BLaER1 (cell line): ENCODE measurements at regions not wholly inside any gene's neighbourhood (a gene's known extent, or its start where the extent isn't known, plus 50 kb on each side); places are given as distances from the start of the nearest gene placed in this dataset.

Experiments
- H3K27ac ChIP-seq: shearing (Covaris generic); formaldehyde crosslinking; 2 replicates; pipeline ENCODE4 v1.8.1; 2022
- H3K27me3 ChIP-seq: shearing (Covaris generic); formaldehyde crosslinking; 2 replicates; pipeline ENCODE4 v1.8.1; 2022
- H3K36me3 ChIP-seq: shearing (Covaris generic); formaldehyde crosslinking; 2 replicates; pipeline ENCODE4 v1.8.1; 2022
- H3K4me1 ChIP-seq: shearing (Covaris generic); formaldehyde crosslinking; 2 replicates; pipeline ENCODE4 v1.8.1; 2022
- H3K4me2 ChIP-seq: shearing (Covaris generic); formaldehyde crosslinking; 2 replicates; pipeline ENCODE4 v1.8.1; 2022
- H3K4me3 ChIP-seq: shearing (Covaris generic); formaldehyde crosslinking; 2 replicates; pipeline ENCODE4 v1.8.1; 2022
- H3K9ac ChIP-seq: shearing (Covaris generic); formaldehyde crosslinking; 2 replicates; pipeline ENCODE4 v1.8.1; 2022
- H3K9me3 ChIP-seq: shearing (Covaris generic); formaldehyde crosslinking; 2 replicates; pipeline ENCODE4 v1.8.1; 2022
- H4K20me1 ChIP-seq: shearing (Covaris generic); formaldehyde crosslinking; 2 replicates; pipeline ENCODE4 v1.8.1; 2022
- Cebpa-rat ChIP-seq: shearing (Covaris generic); IDR thresholded peaks from 2 replicates; pipeline ENCODE4 v1.8.1; 2022

GRCh38 chr18:57859314-57859713 lies 56.2 kb upstream of the ATP8B1 start:
- TF ChIP-seq Cebpa-rat, result no peak
- H3K27ac ChIP-seq, result no peak overlapping the region
- no peaks in the 10 kb centered on the region for H4K20me1 ChIP-seq

GRCh38 chr18:57856557-57857280 lies 53.6 kb upstream of the ATP8B1 start:
- H3K4me2 ChIP-seq, result no peak overlapping the region
- H3K4me3 ChIP-seq, result no peak overlapping the region
- H3K27ac ChIP-seq, result no peak overlapping the region
- no peaks in the 10 kb centered on the region for H4K20me1 ChIP-seq
- peaks cover 15% of the 10 kb centered on the region for H3K4me1 ChIP-seq
- no peak for TF ChIP-seq Cebpa-rat
- no peaks in the 10 kb centered on the region for H3K9me3 ChIP-seq
- no peak overlapping the region for H3K9ac ChIP-seq
- no peaks in the 10 kb centered on the region for H3K36me3 ChIP-seq
- no peaks in the 10 kb centered on the region for H3K27me3 ChIP-seq

More at GRCh38 chr18:57859314-57859713, 56.2 kb upstream of the ATP8B1 start:
- no peaks in the 10 kb centered on the region for H3K9me3 ChIP-seq
- no peak overlapping the region for H3K9ac ChIP-seq
- no peaks in the 10 kb centered on the region for H3K36me3 ChIP-seq
- no peak overlapping the region for H3K4me3 ChIP-seq
- H3K4me2 ChIP-seq, result no peak overlapping the region
- H3K27me3 ChIP-seq, result no peaks in the 10 kb centered on the region
- H3K4me1 ChIP-seq, result peaks cover 15% of the 10 kb centered on the region

DNA sequence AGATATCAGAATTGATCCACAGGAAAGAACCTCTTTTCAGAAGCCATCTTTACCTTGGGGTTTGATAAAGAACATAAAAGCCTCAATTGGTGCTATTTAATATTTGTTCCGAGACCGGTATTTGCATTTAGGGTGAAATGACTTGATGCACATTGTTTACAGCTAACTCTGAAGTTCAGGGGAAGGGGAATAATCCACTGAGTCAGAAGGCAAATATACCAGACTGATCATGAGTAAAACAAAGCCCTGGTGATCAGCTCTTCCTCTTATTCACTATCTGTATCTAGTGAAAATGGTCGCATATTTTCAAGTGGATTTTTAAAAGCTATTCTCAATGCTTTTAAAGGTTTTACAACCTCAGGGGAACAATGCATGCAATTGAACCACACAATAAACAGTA lies 53.0 kb upstream of the ATP8B1 start:
- no peak overlapping the region for H3K27ac ChIP-seq
- H3K9ac ChIP-seq, result no peak overlapping the region
- no peak for TF ChIP-seq Cebpa-rat
- peaks cover 15% of the 10 kb centered on the region for H3K4me1 ChIP-seq
- no peaks in the 10 kb centered on the region for H4K20me1 ChIP-seq
- no peak overlapping the region for H3K4me2 ChIP-seq
- no peaks in the 10 kb centered on the region for H3K9me3 ChIP-seq
- no peaks in the 10 kb centered on the region for H3K27me3 ChIP-seq
- H3K4me3 ChIP-seq, result no peak overlapping the region
- no peaks in the 10 kb centered on the region for H3K36me3 ChIP-seq

DNA sequence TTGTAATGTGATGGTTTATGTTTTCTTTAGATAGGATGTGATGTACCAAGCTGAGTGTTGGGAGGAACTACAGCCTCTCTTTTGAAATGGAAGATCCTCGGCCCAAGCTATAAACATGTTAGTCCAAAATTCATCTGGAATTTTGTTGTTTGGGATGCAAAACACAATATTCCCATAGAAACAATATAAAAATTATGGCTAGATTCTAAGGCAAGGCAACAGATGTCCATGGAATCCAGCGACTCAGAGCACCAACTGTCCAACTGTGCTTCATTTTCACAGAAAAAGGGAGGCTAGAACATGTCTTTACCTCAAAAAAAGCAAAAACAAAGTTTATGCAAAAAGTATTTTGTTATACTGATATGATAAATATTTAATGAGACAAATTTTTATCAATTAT lies 52.4 kb upstream of the ATP8B1 start:
- Histone ChIP-seq H4K20me1 (no peaks in the 10 kb centered on the region), H3K27ac (no peak overlapping the region), H3K4me3 (no peak overlapping the region), H3K36me3 (no peaks in the 10 kb centered on the region), H3K4me2 (no peak overlapping the region), H3K27me3 (no peaks in the 10 kb centered on the region), H3K9me3 (no peaks in the 10 kb centered on the region), H3K9ac (no peak overlapping the region), H3K4me1 (peaks cover 15% of the 10 kb centered on the region)
- no peak for TF ChIP-seq Cebpa-rat

GRCh38 chr18:57854726-57855125 lies 51.6 kb upstream of the ATP8B1 start:
- H4K20me1 ChIP-seq, result no peaks in the 10 kb centered on the region
- H3K9ac ChIP-seq, result no peak overlapping the region
- TF ChIP-seq Cebpa-rat, result no peak
- no peak overlapping the region for H3K27ac ChIP-seq
- no peaks in the 10 kb centered on the region for H3K36me3 ChIP-seq
- no peak overlapping the region for H3K4me2 ChIP-seq
- no peaks in the 10 kb centered on the region for H3K9me3 ChIP-seq
- peaks cover 15% of the 10 kb centered on the region for H3K4me1 ChIP-seq
- no peaks in the 10 kb centered on the region for H3K27me3 ChIP-seq
- H3K4me3 ChIP-seq, result no peak overlapping the region

DNA sequence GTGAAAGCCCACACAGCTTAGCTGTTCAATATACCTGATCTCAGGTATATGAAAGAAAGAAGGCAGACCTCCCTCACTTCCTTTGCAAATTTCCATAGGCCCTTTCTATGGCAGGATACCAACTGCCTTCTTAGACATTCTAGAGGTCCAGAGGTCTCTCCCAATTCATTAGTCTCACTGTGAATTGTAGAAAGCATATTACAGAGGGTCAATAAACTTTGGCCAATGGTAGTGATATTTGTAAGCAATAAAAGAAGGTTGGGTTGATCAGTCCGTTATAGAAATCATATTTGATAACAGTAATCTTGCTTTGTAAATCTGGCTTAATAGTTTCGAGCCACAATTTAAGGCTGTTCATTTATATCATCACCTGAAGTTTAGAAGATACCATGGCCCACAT lies 50.7 kb upstream of the ATP8B1 start:
- Histone ChIP-seq H3K27ac (no peak overlapping the region), H4K20me1 (no peaks in the 10 kb centered on the region), H3K27me3 (no peaks in the 10 kb centered on the region), H3K9me3 (no peaks in the 10 kb centered on the region), H3K4me1 (peaks cover 15% of the 10 kb centered on the region), H3K4me2 (no peak overlapping the region), H3K9ac (no peak overlapping the region), H3K4me3 (no peak overlapping the region), H3K36me3 (no peaks in the 10 kb centered on the region)
- no peak for TF ChIP-seq Cebpa-rat

DNA sequence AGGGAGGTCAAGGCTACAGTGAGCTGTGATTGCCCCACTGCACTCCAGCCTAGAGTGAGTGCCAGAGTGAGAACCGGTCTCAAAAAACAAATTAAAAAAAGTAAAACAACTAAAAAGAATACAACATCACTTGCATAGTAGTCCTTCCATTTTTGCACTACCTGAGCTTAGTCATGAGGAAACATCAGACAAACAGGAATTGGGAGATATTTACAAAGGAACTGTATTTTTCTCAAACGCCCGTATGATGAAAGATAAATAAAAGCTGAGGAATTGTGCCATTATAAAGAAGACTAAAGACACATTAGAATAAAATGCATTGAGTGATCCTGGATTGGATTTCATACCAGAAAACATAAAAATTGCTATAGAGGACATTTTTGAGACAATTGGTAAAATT lies 50.0 kb upstream of the ATP8B1 start:
- Histone ChIP-seq H3K9ac (no peak overlapping the region), H3K4me2 (no peak overlapping the region), H3K27ac (no peak overlapping the region), H3K36me3 (no peaks in the 10 kb centered on the region), H3K4me3 (no peak overlapping the region), H3K4me1 (peaks cover 8% of the 10 kb centered on the region), H4K20me1 (no peaks in the 10 kb centered on the region), H3K27me3 (no peaks in the 10 kb centered on the region), H3K9me3 (no peaks in the 10 kb centered on the region)
- TF ChIP-seq Cebpa-rat, result no peak
